ENCODE measurements at regions not wholly inside any gene's neighbourhood (a gene's known extent, or its start where the extent isn't known, plus 50 kb on each side); places are given as distances from the start of the nearest gene placed in this dataset.

- Histone ChIP-seq H3K79me2 (ENCODE audit: low read length) (no peaks in the 10 kb centered on the region), H3K9me3 (replicated peaks; ENCODE audit: insufficient read depth, low read length) (no peaks in the 10 kb centered on the region), H3K9me2 (replicated peaks; ENCODE audit: insufficient read depth, low read length) (no peaks in the 10 kb centered on the region), H2AFZ (ENCODE audit: low read length) (no peak overlapping the region), H3K27ac (ENCODE audit: low read length) (no peak overlapping the region), H3F3A (ENCODE audit: insufficient read depth, low read length) (no peaks in the 10 kb centered on the region), H3K36me3 (replicated peaks; ENCODE audit: insufficient read depth, low read length) (no peaks in the 10 kb centered on the region), H4K20me1 (ENCODE audit: insufficient read depth, low read length) (no peaks in the 10 kb centered on the region), H3K4me1 (ENCODE audit: low read length) (no peaks in the 10 kb centered on the region), H3K4me3 (ENCODE audit: low read length) (no peak overlapping the region), H3K4me2 (ENCODE audit: low read depth, low read length) (no peak overlapping the region), H3K9ac (ENCODE audit: low read length) (no peak overlapping the region), H3K27me3 (replicated peaks; ENCODE audit: insufficient read depth, low read length) (peaks cover 80% of the 10 kb centered on the region)
- TF ChIP-seq EZH2 (optimal IDR thresholded peaks at IDR 0.05; ENCODE audit: low read depth, low read length) (no peak), EZH2phosphoT487 (IDR thresholded peaks at IDR 0.05; ENCODE audit: low read length) (no peak)
- TF ChIP-seq, protein P1, sequence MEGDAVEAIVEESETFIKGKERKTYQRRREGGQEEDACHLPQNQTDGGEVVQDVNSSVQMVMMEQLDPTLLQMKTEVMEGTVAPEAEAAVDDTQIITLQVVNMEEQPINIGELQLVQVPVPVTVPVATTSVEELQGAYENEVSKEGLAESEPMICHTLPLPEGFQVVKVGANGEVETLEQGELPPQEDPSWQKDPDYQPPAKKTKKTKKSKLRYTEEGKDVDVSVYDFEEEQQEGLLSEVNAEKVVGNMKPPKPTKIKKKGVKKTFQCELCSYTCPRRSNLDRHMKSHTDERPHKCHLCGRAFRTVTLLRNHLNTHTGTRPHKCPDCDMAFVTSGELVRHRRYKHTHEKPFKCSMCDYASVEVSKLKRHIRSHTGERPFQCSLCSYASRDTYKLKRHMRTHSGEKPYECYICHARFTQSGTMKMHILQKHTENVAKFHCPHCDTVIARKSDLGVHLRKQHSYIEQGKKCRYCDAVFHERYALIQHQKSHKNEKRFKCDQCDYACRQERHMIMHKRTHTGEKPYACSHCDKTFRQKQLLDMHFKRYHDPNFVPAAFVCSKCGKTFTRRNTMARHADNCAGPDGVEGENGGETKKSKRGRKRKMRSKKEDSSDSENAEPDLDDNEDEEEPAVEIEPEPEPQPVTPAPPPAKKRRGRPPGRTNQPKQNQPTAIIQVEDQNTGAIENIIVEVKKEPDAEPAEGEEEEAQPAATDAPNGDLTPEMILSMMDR (IDR thresholded peaks at IDR 0.05; ENCODE audit: low read length): no peak
- no peak for DNase-seq
These were observed 57.7 kb upstream of the RPL38 start for GRCh38 chr17:74145756-74146155.

GRCh38 chr17:74146196-74146595 lies 57.3 kb upstream of the RPL38 start:
- DNase-seq: no peak
- Histone ChIP-seq H3K36me3 (replicated peaks; ENCODE audit: insufficient read depth, low read length) (no peaks in the 10 kb centered on the region), H3K27me3 (replicated peaks; ENCODE audit: insufficient read depth, low read length) (peaks cover 77% of the 10 kb centered on the region), H3K9ac (ENCODE audit: low read length) (no peak overlapping the region), H3K4me1 (ENCODE audit: low read length) (no peaks in the 10 kb centered on the region), H3F3A (ENCODE audit: insufficient read depth, low read length) (no peaks in the 10 kb centered on the region), H3K9me2 (replicated peaks; ENCODE audit: insufficient read depth, low read length) (no peaks in the 10 kb centered on the region), H3K9me3 (replicated peaks; ENCODE audit: insufficient read depth, low read length) (no peaks in the 10 kb centered on the region), H4K20me1 (ENCODE audit: insufficient read depth, low read length) (no peaks in the 10 kb centered on the region), H3K79me2 (ENCODE audit: low read length) (no peaks in the 10 kb centered on the region), H3K27ac (ENCODE audit: low read length) (no peak overlapping the region), H3K4me2 (ENCODE audit: low read depth, low read length) (no peak overlapping the region), H2AFZ (ENCODE audit: low read length) (no peak overlapping the region), H3K4me3 (ENCODE audit: low read length) (no peak overlapping the region)
- TF ChIP-seq EZH2 (optimal IDR thresholded peaks at IDR 0.05; ENCODE audit: low read depth, low read length) (no peak), EZH2phosphoT487 (IDR thresholded peaks at IDR 0.05; ENCODE audit: low read length) (no peak)
- TF ChIP-seq, protein P1 (IDR thresholded peaks at IDR 0.05; ENCODE audit: low read length): no peak

- H3K9me3 ChIP-seq (replicated peaks; ENCODE audit: insufficient read depth, low read length): no peaks in the 10 kb centered on the region
- H3K27ac ChIP-seq (ENCODE audit: low read length): no peak overlapping the region
- no peak overlapping the region for H3K4me3 ChIP-seq (ENCODE audit: low read length)
- no peaks in the 10 kb centered on the region for H3K79me2 ChIP-seq (ENCODE audit: low read length)
- no peaks in the 10 kb centered on the region for H3F3A ChIP-seq (ENCODE audit: insufficient read depth, low read length)
- TF ChIP-seq, protein P1 (IDR thresholded peaks at IDR 0.05; ENCODE audit: low read length): no peak
- TF ChIP-seq EZH2phosphoT487 (IDR thresholded peaks at IDR 0.05; ENCODE audit: low read length): no peak
- TF ChIP-seq EZH2 (optimal IDR thresholded peaks at IDR 0.05; ENCODE audit: low read depth, low read length): no peak
- no peaks in the 10 kb centered on the region for H3K9me2 ChIP-seq (replicated peaks; ENCODE audit: insufficient read depth, low read length)
- no peak overlapping the region for H3K9ac ChIP-seq (ENCODE audit: low read length)
- no peaks in the 10 kb centered on the region for H4K20me1 ChIP-seq (ENCODE audit: insufficient read depth, low read length)
- no peaks in the 10 kb centered on the region for H3K36me3 ChIP-seq (replicated peaks; ENCODE audit: insufficient read depth, low read length)
- H3K27me3 ChIP-seq (replicated peaks; ENCODE audit: insufficient read depth, low read length): peaks cover 78% of the 10 kb centered on the region
- H3K4me1 ChIP-seq (ENCODE audit: low read length): no peaks in the 10 kb centered on the region
- DNase-seq: no peak
- H2AFZ ChIP-seq (ENCODE audit: low read length): no peak overlapping the region
- H3K4me2 ChIP-seq (ENCODE audit: low read depth, low read length): no peak overlapping the region
These were observed 56.2 kb upstream of the RPL38 start for GRCh38 chr17:74147056-74147835.

Data from MM.1S (cell line).